Inferior parietal cortex (tissue), 1 donor: ENCODE measurements at regions not wholly inside any gene's neighbourhood (a gene's known extent, or its start where the extent isn't known, plus 50 kb on each side); places are given as distances from the start of the nearest gene placed in this dataset.
A peak's percentile ranks its signal among the peaks of the same experiment; 100 is the strongest.
"Not testable (repeated sequence)": the region's sequence is repeated elsewhere in the genome, so short reads cannot be mapped to it uniquely, and the experiment has no call there.

Source experiments
- DNase-seq: peaks from one replicate; pipeline ENCODE4 v3.0.0-alpha.2; 2016; ENCODE audit errors: extremely low spot score

DNA sequence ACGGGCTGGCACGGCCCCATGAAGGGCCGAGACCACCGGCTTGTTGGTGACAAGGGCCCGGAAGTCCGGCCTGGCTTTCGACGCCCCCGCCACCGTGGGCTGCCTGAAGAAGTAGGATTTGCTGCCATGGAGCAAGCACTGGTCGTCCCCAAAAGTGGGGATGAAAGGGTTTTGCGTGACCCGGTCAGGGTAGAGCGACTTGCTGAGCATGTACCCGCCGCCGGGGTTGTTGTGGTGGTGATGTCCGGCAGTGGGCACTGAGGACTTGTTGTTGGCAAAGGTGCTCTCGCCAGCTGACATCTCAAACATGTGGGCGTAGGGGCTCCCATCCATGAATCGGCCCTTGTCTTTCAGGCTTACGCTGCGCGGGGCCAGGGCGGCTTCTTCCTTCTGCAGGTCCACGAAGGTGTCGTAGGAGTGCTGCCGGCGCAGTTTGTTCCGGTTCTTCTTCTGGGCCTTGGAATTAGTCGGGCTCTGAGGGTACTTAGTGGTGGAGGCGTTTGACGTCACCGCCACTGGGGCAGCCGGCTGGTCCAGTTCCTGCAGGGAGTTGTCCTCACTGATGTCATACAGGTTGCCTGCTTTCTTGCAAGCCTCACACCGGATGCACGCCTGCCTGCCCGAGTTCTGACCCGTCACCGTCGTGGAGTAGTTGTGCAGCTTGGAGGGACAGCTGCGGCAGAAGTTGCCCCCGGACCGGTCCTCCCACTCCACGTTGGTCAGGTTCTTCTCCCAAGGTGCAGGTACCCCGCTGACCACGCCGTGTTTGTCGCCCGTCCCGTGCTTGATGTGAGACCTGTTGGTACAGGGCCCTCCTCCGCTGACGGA, 366.6 kb downstream of the EMP1 start:
- no peak for DNase-seq

DNA sequence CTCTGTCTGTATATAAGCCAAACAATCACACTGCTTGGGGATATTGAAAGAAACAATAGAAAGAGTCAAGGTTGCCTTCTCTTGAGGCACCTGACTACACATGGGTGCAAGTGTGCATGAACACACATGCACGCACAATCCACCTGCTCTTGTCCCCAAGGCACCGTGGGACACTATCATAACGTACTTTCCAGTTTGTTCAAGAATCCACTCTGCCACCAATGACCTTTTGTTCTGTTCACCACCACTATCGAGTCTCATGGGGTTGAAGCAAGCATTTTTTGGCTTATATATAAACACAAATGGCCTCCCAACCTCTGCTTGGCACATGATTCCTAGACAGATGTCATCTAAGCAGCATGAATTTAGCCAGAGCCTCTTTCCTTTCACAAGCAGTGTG, 365.4 kb downstream of the EMP1 start:
- DNase-seq = no peak

DNA sequence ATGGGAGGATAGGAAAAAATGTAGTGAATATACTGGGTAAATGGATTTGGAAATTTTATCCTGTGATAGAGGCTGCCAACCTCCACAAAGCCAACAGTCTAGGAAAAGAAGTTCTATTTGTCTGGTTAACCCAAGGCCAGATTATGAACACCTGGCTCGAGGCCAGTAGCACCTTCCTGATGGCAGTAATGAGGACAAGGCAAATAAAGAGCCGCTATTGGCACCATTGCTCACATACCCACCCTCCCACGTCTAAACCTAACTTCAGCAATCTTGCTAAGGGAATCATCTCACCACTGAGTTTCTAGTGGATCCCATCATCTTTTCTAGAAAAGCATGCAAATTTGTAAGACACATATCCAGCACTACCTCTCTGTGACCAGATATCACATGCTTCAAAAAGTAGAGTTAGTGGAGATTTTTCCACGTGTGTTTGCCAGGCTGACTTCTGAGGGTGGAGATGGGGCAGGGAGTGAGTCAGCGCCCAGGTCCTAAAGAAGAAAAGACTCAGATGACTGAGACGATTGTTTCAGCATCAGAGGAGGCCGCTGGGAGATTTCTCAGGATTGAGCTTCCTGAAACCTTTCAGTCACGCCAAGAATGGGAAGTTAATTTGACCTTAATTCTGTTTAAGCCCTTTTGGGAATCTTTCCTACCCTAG, 362.9 kb downstream of the EMP1 start:
- no peak for DNase-seq

DNA sequence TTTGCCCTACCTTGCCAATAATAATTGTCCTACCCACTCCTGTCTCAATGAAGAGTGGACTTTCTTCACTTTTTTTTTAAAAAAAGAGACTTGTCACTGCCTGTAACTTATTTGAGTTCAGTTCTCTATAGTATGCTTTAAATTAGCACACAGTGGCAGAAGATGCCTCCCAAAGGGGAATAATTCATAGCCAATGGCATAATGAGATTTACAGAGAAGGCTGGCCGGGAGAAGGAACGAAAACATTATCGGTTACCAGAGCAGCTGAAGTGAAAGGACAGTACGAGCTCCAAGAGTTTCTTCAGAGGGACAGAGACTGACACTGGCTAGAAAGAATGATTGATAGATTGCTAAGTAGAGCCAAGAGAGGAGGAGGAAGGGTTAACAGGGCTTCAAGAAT, 356.3 kb downstream of the EMP1 start:
- DNase-seq = no peak

DNA sequence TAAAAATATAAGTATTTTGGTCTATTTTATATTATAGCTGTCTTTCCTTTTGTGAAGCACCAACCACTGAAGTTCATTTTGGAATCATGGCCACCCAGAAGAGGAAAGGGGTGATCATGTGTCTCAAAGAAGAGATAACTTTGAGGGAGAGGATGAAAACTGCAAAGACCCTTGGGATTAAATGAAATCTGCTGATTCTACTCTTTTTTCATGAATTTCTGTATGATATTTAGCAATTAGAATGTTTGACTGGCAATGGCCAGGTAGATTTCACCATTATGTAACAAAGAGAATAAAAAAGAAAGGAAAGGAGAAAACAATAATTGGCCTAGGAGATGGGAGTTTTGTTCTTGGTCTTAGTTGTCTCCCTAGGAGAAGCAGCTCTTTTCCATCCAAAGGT, 350.8 kb downstream of the EMP1 start:
- DNase-seq = no peak

DNA sequence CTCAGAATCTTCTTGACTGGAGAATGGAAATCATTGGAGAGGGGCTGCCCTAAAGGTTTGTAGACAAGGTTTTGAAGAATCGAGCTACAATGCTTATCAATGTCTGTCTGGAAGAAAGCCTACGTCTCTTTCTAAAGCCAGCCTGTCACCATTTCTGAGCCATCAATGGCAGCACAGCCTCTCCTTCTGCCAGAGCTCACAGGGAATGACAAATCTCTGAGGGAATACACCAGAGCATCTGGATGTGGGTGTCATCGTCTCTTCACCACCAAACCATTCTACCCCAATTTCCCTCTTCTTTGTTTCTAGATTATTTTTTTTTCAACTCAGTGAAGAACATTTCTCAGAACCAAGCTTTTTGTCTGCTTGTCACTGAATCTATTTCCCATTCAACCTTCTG, 349.7 kb downstream of the EMP1 start:
- no peak for DNase-seq

DNA sequence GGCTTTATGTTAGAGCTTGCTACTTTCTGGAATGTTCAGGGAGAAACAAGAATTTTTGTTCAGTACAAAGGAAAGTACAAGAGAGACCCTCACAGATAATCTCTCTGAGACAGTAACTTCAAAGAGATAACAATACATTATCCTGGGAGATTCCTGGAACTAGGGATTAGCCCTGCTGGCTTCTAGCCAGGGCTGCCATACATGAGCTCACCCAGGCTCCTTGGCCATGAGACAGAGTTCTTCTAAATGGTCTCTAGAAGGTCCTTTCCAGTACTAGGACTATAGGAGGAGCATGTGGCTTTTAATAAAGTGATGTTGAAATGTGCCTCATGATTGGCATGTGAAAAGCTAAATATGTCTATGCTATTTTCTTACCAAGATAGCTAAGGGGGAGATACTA, 342.5 kb downstream of the EMP1 start:
- DNase-seq = no peak

DNA sequence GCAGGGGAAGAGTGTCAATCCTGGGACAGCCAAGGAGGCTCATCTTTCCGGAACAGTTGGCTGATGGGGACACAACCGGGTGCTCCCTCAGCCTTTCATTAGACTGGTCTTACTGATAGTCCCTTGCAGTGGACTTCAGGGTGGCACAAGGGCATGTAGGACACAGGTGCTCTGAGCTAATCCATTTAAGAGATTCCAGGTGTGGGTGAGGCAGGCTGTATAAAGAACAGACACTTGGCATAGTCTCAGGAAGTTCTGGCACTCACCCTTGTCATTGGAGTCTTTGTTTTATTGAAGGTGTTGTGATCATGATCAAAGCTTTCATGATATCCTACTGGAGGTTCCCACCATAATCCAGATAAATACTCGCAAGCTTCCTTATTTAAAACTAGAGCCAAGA, 341.6 kb downstream of the EMP1 start:
- no peak for DNase-seq

DNA sequence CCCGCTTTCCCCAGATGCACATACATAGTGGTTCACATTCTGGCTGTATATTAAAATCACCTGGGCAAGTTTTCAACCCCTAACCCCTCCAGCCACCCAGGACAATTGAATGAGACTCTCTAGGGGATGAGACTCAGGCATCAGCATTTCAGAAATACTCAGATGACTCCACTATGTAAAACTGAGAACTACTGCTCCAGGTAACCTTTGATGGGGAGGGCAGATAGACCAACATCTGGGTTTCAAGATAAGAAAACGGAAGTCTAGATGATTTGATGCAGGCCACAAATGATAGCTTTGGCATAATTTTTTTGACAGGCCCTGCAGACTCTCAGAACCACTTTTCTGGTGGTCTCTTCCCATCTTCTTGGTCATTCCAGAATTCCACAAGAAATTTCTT, 341.1 kb downstream of the EMP1 start:
- DNase-seq = no peak

DNA sequence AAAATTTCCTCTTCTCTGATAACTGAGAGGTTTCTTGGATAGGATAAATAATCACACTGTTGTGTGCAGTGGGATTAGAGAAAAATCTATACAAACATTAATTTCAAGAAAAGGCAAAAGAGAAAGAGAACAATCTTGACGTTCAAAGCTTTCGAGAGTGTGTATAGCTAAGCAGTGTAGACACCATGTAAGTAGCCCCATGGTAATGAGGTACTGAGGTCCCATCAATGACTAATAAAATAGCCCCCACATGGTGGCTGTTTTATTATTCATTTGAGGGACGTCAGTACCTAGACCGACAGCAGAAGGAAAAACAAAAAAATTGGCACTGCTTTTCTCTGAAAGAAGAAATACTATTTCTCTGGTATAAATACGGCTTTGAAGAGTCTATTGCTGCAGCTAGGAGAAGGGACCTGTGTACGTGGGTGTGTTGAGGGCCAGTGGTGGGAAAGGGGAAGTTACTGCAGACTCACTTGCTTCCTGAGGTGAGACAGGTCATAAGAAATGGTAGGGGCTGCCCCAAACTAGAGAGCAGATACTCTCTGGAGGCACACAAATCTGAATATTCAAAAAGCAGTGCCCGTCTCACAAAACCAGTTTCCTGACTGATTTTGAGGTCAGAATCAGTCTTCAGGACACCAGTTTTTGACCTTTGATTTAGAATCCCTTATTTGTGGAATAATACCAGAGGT, 339.8 kb downstream of the EMP1 start:
- DNase-seq = no peak

DNA sequence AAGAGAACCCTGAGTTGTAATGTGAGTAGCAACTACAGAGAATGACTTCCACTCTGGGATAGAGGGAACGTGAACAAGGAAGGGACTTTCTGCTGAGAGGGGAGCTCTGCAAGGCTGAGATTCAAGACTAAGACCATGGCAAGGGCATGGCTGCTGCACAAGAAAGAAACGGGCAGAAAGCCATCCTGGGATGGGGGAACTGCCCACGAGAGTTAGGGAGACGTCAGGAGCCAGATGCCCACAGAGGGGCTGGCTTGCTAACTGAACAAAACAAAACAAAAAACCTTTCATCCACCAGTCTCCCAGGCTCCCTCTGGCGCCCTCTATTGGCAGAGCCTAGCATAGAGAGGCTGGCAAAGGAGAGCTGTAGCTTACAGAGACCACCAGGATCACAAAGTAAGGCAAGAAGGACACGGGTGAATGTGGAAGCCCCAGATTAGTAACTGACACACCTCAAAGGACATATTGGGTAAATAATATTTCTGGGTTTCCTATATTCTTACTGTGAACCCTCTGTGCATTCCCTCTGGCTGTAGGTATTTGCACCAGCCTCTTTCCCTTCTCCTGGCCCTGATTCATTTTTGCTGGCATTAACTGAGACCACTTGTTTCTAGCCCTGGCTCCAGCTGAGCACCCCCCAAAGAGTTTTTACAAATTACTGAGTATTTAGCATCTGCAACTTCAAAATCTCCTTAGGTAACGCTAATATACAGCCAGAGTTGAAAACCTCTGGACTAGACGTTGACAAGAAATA, 338.3 kb downstream of the EMP1 start:
- peak; percentile 93 for DNase-seq

DNA sequence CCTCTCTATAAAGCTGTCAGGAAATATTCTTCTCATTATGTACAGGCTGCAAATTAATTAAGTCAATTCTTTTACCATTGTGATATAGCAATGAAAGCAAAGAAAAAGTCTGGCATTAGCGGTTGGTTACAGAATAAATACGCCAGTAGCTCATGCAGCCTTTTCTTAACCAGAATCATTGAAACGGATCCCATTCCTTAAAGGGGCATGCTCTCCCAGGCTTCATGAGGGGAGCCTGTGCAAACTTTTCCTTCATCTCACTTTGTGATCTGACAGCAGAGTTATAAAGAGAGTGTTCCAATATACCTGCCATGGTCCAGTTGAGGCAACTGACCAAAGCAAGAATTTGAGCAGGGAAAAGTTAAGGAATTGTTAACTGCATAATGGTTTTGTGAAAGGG, 337.7 kb downstream of the EMP1 start:
- DNase-seq = no peak

DNA sequence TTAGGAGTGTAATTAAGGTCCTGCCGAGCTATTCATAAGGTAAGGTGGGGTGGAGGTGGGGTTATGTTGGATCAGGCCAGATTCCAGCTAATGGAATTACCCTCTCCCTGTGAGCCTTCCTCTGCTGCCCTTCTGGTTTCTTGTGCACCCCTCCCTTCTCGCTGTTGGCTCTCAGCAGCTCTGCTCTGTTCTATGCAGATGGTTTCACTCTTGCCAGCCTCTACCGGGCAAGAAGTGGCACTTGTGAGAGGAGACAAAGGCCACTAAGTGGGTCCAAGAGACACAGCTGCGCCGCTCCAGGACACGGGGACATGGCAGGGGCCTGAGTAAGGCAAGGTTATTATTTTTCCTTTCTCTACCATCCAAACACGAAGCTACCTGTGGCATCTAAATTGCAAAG, 334.4 kb downstream of the EMP1 start:
- DNase-seq = no peak

DNA sequence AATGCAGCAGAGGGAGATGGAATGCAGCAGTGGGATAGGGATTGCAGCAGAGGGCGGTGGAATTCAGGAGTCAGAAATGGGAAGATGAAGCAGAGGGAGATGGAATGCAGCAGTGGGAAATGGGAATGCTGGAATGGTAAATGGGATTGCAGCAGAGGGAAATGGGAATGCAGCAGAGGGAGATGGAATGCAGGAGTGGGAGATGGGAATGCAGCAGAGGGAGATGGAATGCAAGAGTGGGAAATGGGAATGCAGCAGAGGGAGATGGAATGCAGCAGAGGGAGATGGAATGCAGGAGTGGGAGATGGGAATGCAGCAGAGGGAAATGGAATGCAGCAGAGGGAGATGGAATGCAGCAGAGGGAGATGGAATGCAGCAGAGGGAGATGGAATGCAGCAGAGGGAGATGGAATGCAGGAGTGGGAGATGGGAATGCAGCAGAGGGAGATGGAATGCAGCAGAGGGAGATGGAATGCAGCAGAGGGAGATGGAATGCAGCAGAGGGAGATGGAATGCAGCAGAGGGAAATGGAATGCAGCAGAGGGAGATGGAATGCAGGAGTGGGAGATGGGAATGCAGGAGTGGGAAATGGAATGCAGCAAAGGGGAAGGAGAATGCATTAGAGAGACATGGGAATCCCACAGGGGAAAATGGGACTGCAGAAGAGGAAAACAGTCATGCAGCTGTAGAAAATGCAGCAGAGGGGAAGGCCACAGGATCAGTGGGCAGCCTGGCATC, 329.8 kb downstream of the EMP1 start:
- DNase-seq = not testable (repeated sequence)

DNA sequence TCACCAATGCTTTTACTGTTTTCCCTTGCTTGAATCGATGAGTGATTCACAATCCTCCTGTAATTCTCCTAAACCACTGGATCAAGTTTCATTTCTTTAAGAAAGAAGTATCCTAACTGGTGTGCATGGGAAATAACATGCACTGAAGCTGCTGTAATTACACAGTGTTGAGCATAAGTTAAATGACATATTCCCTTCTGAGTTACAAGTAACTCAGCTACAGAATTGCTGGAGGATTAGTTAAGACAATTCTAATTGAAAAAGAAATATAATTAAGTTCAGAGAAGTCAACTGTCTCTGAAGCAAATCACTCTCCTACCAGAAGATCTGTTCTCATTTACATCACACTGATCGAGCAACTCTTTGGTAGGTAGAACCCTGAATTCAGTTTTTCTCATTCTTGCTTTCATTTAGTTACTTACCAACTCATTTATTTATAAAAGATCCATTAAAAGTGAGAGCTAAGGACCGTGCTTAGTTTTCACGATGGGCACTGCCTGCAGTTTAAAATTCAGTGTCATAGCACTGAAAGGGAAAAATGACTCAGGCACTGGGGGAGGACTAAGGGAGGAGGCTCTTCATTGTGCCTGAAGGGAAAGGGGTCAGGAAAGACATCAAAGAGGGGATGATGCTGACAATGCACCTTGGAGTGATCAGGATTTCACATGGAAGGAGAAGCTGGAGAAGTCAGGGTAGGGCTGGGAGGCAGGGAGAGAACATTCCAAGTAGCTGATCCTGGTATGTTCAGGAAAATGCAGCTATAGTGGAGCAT, 327.2 kb downstream of the EMP1 start:
- no peak for DNase-seq

DNA sequence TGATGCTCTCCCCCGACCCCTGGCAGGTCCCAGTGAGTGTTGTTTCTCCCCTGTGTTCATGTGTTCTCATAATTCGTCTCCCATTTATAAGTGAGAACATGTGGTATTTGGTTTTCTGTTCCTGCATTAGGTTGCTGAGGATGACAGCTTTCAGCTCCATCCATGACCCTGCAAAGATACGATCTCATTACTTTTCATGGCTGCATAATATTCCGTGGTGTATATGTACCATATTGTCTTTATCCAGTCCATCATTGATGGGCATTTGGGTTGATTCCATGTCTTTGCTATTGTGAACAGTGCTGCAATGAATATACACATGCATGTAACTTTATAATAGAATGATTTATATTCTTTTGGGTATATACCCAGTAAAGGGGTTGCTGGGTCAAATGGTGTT, 321.5 kb downstream of the EMP1 start:
- DNase-seq = not testable (repeated sequence)

DNA sequence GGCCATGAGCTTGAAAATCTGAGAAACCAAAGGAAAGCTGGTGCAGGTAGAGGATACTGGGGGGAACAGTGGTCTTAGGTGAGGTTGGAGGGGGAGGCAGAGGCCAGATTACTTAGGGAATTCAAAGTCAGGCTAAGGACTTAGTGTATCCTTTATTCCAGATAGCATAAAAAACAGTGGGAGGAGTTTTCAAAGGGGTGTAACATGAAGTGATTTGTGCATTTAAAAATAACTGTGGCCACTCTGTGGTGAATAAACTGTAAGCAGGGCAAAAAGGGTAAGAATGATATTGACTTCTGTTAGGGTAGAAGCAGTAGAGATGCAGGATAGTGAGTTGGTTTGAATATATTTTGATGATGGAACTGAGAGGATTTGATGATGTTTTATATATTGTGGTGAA, 313.2 kb downstream of the EMP1 start:
- DNase-seq = no peak

DNA sequence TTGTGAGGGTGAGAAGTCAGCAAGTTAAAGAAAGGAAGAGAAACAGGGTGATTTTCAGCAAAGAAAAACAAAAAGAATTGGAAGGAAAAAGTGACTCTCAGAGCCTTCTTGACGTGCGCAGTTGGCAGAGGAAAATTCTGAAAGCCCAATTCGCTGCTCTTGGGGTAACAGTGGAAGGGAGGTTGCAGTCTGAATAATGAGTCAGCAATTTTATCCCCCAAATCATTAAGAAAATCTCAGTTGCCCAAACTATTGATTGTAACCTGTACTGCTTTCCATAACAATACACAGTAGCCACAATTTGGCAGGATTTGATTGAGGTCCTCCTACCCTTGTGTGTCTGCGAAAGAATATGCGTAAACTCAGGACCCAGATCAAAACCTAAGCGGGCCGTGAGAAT, 309.1 kb downstream of the EMP1 start:
- no peak for DNase-seq

DNA sequence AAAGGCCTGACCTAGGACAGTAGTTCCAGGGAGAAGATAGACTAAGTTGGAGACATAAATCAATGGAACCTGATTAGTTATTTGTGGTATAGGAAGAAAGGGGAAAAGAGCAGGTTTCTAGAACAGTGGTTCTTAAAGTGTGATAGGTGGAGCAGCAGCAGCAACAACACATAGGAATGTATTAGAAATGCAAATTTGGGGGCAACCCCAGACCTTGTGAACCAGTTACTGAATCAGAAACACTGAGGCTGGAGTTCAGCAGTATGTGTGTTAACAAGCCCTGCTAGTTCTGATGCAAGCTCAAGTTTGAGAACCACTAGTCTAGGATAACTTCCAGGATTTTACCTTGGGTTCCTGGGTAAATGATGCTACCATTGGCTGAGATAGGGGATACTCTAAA, 308.7 kb downstream of the EMP1 start:
- no peak for DNase-seq

DNA sequence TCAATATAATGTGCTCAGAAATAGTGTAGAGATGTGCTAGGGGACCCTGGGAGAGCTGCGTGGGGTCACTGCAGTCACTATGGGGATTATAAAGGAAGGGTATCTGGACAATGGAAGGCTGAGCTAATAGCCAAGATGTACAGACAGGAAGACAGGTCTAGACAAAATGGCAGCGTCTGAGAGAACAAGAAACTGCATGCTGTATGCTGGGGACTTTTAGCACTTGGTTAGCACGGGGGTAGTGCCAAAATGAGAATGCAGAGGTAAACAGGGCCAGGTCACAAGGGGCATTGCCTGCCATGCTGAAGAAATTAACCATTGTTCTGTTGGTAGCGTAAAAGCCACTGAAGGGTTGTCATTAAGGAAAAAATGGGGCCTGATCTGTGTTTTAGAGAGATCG, 308.2 kb downstream of the EMP1 start:
- no peak for DNase-seq

DNA sequence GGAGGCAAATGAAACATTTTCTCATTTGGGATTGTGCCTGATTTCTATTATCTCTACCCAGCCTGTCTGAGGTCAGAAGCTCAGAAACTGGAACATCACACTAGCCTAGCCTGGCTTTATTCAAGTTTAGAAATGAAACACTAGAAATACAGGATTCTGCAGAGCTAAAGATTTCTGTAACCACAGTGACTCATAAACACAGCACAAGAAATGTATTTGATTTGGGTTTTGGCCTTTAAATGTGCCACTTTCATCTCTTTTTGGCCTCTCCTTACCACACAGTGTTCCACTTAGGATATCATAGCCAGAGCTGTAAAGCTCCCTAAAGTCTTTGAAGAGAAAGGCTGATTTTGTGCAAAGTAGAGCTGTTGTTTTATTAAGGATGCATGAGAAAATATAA, 307.5 kb downstream of the EMP1 start:
- peak; percentile 47 for DNase-seq
